NCI-H2107 treated with DMSO at 0.1 percent for 48 hours (cell line): ENCODE measurements at regions not wholly inside any gene's neighbourhood (a gene's known extent, or its start where the extent isn't known, plus 50 kb on each side); places are given as distances from the start of the nearest gene placed in this dataset.

Experiments
- DNase-seq: peaks from one replicate; lab custom pipeline; 2025; ENCODE audit not compliant: unreplicated experiment; lab: John Stamatoyannopoulos, UW

- DNase-seq = no peak
Measured at GRCh38 chr2:226233388-226233787, 566.2 kb downstream of the IRS1 start.

GRCh38 chr2:226228080-226228479 lies 571.5 kb downstream of the IRS1 start:
- DNase-seq = no peak

- no peak for DNase-seq
Measured at GRCh38 chr2:226227341-226227740, 572.3 kb downstream of the IRS1 start.

GRCh38 chr2:226223704-226224103 lies 575.9 kb downstream of the IRS1 start:
- no peak for DNase-seq

GRCh38 chr2:226220511-226220910 lies 579.1 kb downstream of the IRS1 start:
- DNase-seq = no peak

- DNase-seq = no peak
Measured at GRCh38 chr2:226217191-226217590, 582.4 kb downstream of the IRS1 start.

- DNase-seq = no peak
Measured at GRCh38 chr2:226216575-226216974, 583.0 kb downstream of the IRS1 start.

- DNase-seq = peak; percentile 23
Measured at GRCh38 chr2:226215902-226216503, 583.6 kb downstream of the IRS1 start.

- DNase-seq = no peak
Measured at GRCh38 chr2:226213717-226214116, 585.9 kb downstream of the IRS1 start.

GRCh38 chr2:226211439-226211838 lies 588.2 kb downstream of the IRS1 start:
- no peak for DNase-seq

GRCh38 chr2:226208726-226209125 lies 590.9 kb downstream of the IRS1 start:
- no peak for DNase-seq

- no peak for DNase-seq
Measured at GRCh38 chr2:226207671-226208070, 591.9 kb downstream of the IRS1 start.

- no peak for DNase-seq
Measured at GRCh38 chr2:226199555-226199954, 600.1 kb downstream of the IRS1 start.

GRCh38 chr2:226198956-226199355 lies 600.7 kb downstream of the IRS1 start:
- no peak for DNase-seq

- DNase-seq = peak; percentile 41
Measured at GRCh38 chr2:226190479-226191252, 609.0 kb downstream of the IRS1 start.

GRCh38 chr2:226189061-226189460 lies 610.6 kb downstream of the IRS1 start:
- DNase-seq = no peak

- no peak for DNase-seq
Measured at GRCh38 chr2:226187616-226188015, 612.0 kb downstream of the IRS1 start.

GRCh38 chr2:226187156-226187555 lies 612.5 kb downstream of the IRS1 start:
- DNase-seq = no peak

GRCh38 chr2:226185616-226186211 lies 613.9 kb downstream of the IRS1 start:
- DNase-seq = no peak

GRCh38 chr2:226184940-226185615 lies 614.5 kb downstream of the IRS1 start:
- no peak for DNase-seq

GRCh38 chr2:226184540-226184939 lies 615.1 kb downstream of the IRS1 start:
- DNase-seq = no peak

GRCh38 chr2:226183550-226183949 lies 616.1 kb downstream of the IRS1 start:
- DNase-seq = no peak
